Vagina (tissue), 2 donors: ENCODE measurements at regions not wholly inside any gene's neighbourhood (a gene's known extent, or its start where the extent isn't known, plus 50 kb on each side); places are given as distances from the start of the nearest gene placed in this dataset.

Source experiments
- DNase-seq, 2 donors: peaks; one replicate each; pipeline ENCODE4 v3.0.0-alpha.2; 2017; ENCODE audit errors: extremely low spot score in 2 of 2
- H3K27ac ChIP-seq: fragments of 200-600 bp; sonication (generic); one replicate; pipeline ENCODE4 v1.5.1; 2019
- H3K27me3 ChIP-seq: fragments of 200-600 bp; sonication (generic); one replicate; pipeline ENCODE4 v1.5.1; 2019
- H3K36me3 ChIP-seq, 2 donors: fragments of 200-600 bp; sonication (generic); one replicate each; pipeline ENCODE4 v1.5.1; 2017 to 2019
- H3K4me1 ChIP-seq: fragments of 200-600 bp; sonication (generic); one replicate; pipeline ENCODE4 v1.5.1; 2019
- H3K4me3 ChIP-seq, 2 donors: fragments of 200-600 bp; sonication (generic); 1 replicate in 1 of 2; 2 replicates in 1 of 2; pipeline ENCODE4 v1.5.1; 2016 to 2019
- H3K9me3 ChIP-seq: fragments of 200-600 bp; sonication (generic); one replicate; pipeline ENCODE4 v1.5.1; 2019
- CTCF ChIP-seq, 3 experiments: fragments of 450-650 bp in 2 of 3; fragments of 200-600 bp in 1 of 3; sonication (generic) in 1 of 3; IDR thresholded peaks; one replicate each; pipeline ENCODE4 v1.5.1; 2017 to 2019; ENCODE audit warnings: antibody characterized with exemption in 3 of 3, mild to moderate bottlenecking in 2 of 3, moderate library complexity in 2 of 3
- POLR2A ChIP-seq, 2 donors: fragments of 450-650 bp; IDR thresholded peaks; one replicate each; pipeline ENCODE4 v1.6.1; 2017; ENCODE audit warnings: antibody characterized with exemption in 2 of 2, mild to moderate bottlenecking in 2 of 2, moderate library complexity in 2 of 2
- POLR2AphosphoS5 ChIP-seq, 2 donors: sonication (generic); formaldehyde crosslinking; IDR thresholded peaks; one replicate each; pipeline ENCODE4 v1.9.0; 2017; ENCODE audit warnings: antibody characterized with exemption in 2 of 2, mild to moderate bottlenecking in 2 of 2, low read depth in 1 of 2; ENCODE audit not compliant: insufficient read depth in 1 of 2
- intact Hi-C: fragments of 100-400 bp; cut with DNase I; formaldehyde crosslinking; loops from one replicate; pipeline ENCODE4 v1.15.1; 2023

DNA sequence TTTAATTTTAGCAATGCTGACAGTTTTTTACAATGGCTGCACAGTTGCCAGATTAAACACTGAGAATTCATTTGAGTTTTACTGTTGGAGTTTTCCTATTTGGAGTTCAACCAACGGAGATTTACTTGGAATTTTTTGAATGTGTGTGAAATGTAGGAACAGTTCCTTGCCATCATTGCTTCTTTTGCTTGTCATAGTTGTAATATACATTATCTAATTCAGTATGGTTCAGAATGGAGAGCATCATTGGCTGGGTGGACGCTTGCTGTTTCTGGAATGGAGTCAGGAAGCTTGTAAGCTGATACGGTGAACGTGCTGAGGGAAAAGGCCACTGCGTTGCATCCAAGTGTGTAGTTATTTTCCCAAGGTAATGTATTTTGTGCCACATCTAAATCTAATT is 404.3 kb upstream of the KLF6 start:
- no peaks in the 10 kb centered on the region for H3K36me3 ChIP-seq
- H3K27ac ChIP-seq: no peak overlapping the region
- no peak for TF ChIP-seq POLR2AphosphoS5 (IDR thresholded peaks at IDR 0.05; ENCODE audit: insufficient read depth in 1 of 2, low read depth in 1 of 2)
- TF ChIP-seq CTCF (IDR thresholded peaks at IDR 0.05): no peak
- no peak for TF ChIP-seq POLR2A (IDR thresholded peaks at IDR 0.05)
- no peak for DNase-seq
- intact Hi-C loops: no loop called here
- H3K4me3 ChIP-seq: no peak overlapping the region
- H3K9me3 ChIP-seq: no peaks in the 10 kb centered on the region
- no peaks in the 10 kb centered on the region for H3K4me1 ChIP-seq
- no peaks in the 10 kb centered on the region for H3K27me3 ChIP-seq

DNA sequence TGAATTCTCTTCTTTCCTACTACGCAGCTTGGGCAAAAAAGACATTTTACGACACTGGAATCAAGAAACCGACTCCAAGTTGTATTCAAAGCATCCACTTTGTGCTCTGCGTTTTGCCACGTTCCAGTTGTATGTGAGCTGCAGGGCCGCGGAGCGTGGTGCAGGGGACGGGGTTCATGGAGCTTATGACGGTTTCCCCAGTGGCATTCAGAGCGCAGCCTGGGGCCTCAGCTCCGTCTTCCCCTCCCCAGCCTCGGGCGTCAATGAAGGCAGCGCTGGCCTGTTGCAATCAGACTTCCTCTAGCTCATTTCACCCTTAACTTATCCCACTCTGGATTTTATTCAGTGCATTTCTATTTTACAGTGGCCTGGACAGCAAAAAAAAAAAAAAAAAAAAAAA is 403.4 kb upstream of the KLF6 start:
- TF ChIP-seq POLR2AphosphoS5 (IDR thresholded peaks at IDR 0.05; ENCODE audit: insufficient read depth in 1 of 2, low read depth in 1 of 2) (no peak), CTCF (IDR thresholded peaks at IDR 0.05) (no peak), POLR2A (IDR thresholded peaks at IDR 0.05) (no peak)
- intact Hi-C loops: no loop called here
- H3K4me3 ChIP-seq: no peak overlapping the region
- no peaks in the 10 kb centered on the region for H3K27me3 ChIP-seq
- H3K27ac ChIP-seq: no peak overlapping the region
- no peaks in the 10 kb centered on the region for H3K9me3 ChIP-seq
- H3K36me3 ChIP-seq: no peaks in the 10 kb centered on the region
- DNase-seq: no peak
- no peaks in the 10 kb centered on the region for H3K4me1 ChIP-seq

DNA sequence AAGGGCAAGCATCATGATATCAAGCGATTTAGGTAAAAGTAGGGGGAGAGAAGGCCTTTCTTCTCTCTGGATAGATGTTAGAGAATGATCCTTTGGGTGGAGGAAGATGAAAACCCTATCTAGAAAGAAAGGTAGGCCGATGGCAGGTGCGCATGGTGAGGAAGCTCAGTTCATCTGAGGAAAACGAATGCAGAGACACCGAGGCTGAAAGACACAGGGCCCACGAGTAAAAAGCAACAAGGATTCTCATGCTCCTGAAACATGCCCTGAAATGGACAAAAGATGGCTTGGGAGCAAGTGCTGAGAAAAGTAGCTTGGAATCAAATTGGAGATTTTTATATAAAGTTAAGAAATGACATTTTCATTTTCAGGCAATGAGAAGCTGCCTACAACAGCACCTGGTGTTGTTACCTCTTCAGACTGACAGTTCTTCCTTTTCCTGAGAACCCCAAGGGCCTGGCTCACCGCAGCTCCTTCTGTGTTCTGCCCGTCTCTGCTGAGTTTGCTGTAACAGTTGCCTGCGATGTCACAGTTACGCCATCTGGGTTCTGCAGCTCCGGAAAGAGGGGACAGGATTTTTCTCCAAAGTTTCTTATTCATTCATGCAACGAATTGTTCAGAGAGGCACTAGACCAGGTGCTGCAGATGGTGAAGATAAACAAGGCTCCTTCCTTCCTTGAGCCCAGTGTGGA is 402.0 kb upstream of the KLF6 start:
- Histone ChIP-seq H3K27ac (no peak overlapping the region), H3K9me3 (no peaks in the 10 kb centered on the region), H3K4me1 (peaks cover 8% of the 10 kb centered on the region), H3K27me3 (no peaks in the 10 kb centered on the region), H3K36me3 (no peaks in the 10 kb centered on the region), H3K4me3 (no peak overlapping the region)
- no peak for TF ChIP-seq POLR2A (IDR thresholded peaks at IDR 0.05)
- intact Hi-C loops: no loop called here
- DNase-seq: no peak

DNA sequence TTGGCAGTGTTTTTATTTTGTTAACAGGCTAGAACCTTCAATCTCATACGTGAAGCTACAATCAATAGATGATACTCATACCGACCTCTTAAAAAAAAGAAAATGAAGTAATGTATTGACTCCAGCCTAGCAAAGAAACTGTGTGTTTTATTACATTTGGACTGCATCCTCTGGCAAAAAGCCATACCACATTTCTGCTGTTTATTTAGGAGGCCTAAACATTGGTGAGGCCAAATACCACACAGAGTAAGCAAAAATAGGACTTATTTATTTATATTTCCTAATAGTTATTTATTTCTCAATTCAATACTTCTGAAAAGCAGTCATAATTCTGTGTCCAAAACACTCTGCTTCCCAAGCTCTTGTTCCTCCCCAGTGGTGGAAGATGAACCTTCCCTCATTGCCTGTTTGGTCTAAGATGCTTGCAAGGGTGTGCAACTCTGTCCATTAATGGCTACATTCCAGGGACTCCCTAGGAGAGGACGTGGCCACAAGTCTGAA is 398.8 kb upstream of the KLF6 start:
- no peak for TF ChIP-seq CTCF (IDR thresholded peaks at IDR 0.05)
- TF ChIP-seq POLR2A (IDR thresholded peaks at IDR 0.05): no peak
- no peak for TF ChIP-seq POLR2AphosphoS5 (IDR thresholded peaks at IDR 0.05; ENCODE audit: insufficient read depth in 1 of 2, low read depth in 1 of 2)
- intact Hi-C loops: no loop called here
- H3K27ac ChIP-seq: peak overlapping the region; percentile 84

GRCh38 chr10:4181621-4182049 is 396.6 kb upstream of the KLF6 start:
- intact Hi-C loops: no loop called here
- no peak overlapping the region for H3K4me3 ChIP-seq

More for the DNA sequence above, 398.8 kb upstream of the KLF6 start:
- no peaks in the 10 kb centered on the region for H3K27me3 ChIP-seq
- no peak overlapping the region for H3K4me3 ChIP-seq
- peaks cover 13% of the 10 kb centered on the region for H3K4me1 ChIP-seq
- DNase-seq: no peak
- H3K9me3 ChIP-seq: no peaks in the 10 kb centered on the region
- no peaks in the 10 kb centered on the region for H3K36me3 ChIP-seq

More at GRCh38 chr10:4181621-4182049, 396.6 kb upstream of the KLF6 start:
- no peaks in the 10 kb centered on the region for H3K9me3 ChIP-seq
- no peaks in the 10 kb centered on the region for H3K27me3 ChIP-seq
- H3K27ac ChIP-seq: peak overlapping the region; percentile 84
- no peak for DNase-seq
- H3K4me1 ChIP-seq: peaks cover 13% of the 10 kb centered on the region
- TF ChIP-seq CTCF (IDR thresholded peaks at IDR 0.05): no peak
- H3K36me3 ChIP-seq: no peaks in the 10 kb centered on the region
